ENCODE measurements at regions not wholly inside any gene's neighbourhood (a gene's known extent, or its start where the extent isn't known, plus 50 kb on each side); places are given as distances from the start of the nearest gene placed in this dataset.

DNA sequence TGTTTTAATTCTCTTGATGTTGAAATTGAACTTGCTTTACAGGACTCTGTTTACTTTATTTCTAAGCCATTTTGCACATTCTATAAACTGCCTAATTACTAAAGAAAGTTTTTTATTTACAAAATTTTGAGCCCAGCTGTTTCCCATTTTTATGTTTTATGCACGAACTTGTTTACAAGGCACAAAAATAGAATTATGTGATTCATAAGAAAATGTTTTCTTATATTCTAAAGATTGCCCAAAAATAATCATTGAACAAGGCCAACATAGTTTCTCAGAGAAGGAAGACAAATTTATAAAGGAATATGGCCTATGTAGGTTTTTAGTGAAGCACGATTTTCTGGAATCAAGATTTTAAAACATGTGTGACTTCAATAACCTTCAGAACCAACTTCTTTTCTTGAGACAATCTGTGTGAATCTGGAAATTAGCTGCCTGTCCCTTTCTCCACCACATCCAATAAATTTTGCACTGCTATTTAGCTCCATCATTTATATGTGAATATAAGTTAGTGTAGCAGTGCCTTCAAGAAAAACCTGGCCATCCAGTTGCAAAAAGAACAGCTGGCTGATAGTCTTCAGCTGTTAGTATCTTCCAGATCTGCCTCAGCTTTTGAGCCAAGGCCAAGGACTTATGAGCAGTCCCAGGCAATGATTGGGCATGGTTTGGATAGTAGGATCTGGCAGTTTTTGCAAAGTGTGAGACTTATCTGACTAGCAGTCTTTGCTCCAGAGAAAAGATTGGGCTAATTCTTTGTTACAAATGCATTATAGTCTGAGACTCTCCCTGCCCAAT is 253.2 kb upstream of the COL3A1 start:
- DNase-seq (ENCODE audit: low spot score), result no peak

- DNase-seq (ENCODE audit: low spot score), result no peak
Measured at GRCh38 chr2:188721784-188722183, 252.4 kb upstream of the COL3A1 start.

DNA sequence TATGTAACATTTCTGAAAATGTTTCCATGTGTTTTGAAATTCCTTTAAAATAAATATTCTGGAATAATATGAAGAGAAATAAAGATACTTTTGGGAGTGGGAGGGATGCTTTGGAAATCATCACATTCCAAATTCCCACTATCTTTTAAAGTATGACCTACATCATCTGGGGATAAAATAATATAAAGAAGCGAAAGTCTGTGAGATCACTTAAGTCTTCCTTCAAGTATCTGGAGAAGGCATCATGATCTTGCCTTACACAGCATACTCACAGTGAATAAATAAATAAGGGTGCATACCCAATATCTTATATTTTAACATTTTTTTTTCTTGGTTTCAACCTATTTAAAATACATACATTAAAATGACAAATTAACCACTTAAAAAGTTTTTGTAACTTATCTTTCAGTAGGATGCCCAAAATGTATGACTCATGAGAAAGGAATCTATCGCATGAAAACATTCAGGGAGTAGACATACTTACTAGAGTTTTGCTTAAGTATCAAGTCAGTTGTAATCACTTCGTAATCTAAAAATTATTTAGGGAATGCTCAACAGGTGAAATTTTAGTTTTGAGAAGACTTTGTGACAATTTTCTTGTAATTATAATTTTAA is 248.3 kb upstream of the COL3A1 start:
- no peak for DNase-seq (ENCODE audit: low spot score)

DNA sequence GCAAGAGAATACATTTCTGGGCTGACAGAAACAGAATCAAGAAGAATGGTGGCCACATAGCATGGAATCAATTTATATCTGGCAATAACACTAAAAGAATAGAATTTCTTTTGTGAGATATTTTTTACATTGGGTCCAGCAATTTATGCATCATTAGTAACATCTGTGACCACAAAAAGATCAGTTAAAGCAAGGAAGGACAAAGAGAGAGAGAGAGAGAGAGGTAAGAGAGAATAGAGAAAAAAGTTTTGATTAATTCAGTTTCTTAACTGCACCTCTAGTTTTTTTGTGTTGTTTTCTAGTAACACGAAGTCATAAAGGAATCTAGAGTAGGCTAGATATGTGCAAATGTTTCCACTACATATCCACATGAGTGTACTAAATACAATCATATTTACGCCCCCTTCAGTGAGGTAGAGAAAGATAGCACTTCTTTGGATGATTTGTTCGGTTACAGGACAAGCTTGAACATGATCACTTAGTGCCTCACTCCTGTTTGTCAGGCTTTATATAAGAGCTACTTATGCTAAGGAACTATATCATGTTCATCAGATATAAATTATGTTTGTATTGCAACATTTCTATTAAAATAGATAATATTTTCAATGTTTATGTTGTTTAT is 247.4 kb upstream of the COL3A1 start:
- no peak for DNase-seq (ENCODE audit: low spot score)

- DNase-seq (ENCODE audit: low spot score), result no peak
Measured at GRCh38 chr2:188727846-188728245, 246.3 kb upstream of the COL3A1 start.

DNA sequence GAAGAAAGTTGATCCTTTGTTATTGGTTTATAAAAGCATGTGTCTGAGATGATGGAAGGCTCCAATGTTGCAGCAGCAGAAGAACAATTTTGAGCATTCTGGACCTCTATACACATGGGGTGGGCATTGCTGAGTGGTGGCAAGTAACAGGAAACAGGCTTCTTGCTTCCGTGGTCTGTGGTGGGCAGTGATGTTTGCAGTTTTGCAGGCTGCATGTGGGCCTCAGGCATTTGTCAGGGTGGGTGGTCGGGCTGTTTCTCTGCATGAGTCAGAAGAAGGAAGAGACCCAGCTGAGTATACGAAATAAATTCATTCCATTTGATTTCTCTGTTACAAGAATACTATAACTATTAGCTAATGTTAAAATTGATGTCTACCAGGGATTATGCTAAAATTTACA is 239.5 kb upstream of the COL3A1 start:
- DNase-seq (ENCODE audit: low spot score), result no peak

DNA sequence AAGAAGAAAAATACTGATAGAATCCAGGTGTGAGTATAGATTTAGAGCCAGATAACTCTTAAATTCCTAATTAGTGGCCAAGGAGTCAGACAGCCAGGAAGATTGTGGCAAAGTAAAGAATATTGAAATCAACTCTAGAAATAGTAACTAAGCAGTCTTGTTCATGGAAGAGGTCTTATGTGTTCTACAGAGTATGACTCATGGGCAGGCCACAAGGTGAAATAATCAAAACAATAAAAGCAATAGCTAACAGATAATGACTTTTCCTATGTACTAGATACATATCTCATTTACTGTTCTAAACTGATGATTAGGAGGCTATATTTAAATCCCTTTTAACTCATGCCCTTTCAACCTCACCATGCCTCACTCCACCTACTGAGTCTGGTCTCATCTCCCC is 227.4 kb upstream of the COL3A1 start:
- no peak for DNase-seq (ENCODE audit: low spot score)

DNA sequence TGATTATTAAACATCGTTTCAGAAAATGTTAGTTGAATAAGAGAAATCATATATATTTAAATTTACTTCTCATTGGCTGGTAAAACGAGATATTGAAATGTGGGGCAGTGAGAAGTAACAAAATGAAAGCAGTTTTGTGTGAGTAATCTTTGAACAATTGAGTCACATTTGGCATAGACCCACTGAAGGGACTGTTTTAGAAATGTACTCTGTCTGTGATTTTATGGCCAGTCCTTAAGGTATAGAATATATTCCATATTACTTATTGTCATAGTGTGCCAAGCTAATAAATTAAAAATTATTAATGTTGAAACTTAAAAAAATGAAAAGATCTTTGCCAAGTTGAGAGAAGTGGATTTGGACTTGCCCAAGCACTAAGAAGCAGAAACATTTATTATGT is 222.4 kb upstream of the COL3A1 start:
- no peak for DNase-seq (ENCODE audit: low spot score)

GRCh38 chr2:188752311-188752710 is 221.9 kb upstream of the COL3A1 start:
- DNase-seq (ENCODE audit: low spot score), result no peak

DNA sequence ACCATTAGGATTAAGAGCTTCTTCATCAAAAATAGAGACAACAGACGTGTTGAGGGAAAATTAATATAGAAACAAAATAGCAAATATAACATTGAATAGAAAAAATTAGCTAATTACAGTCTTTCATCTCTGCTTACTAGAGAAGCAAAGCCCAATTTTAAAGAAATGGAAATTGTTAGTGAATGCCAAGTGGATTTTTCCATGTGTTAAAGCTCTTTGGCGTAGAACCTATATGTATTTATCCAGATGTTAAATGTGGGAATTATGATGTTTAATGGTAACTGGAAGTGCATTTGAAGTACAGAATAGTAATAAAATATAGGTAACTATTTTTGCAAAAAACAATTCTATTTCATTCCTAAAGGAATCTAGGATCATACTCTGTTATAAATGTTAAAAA is 212.0 kb upstream of the COL3A1 start:
- no peak for DNase-seq (ENCODE audit: low spot score)

- no peak for DNase-seq (ENCODE audit: low spot score)
Measured at GRCh38 chr2:188765522-188766470, 208.4 kb upstream of the COL3A1 start.

- DNase-seq (ENCODE audit: low spot score), result no peak
Measured at GRCh38 chr2:188766471-188766856, 207.7 kb upstream of the COL3A1 start.

DNA sequence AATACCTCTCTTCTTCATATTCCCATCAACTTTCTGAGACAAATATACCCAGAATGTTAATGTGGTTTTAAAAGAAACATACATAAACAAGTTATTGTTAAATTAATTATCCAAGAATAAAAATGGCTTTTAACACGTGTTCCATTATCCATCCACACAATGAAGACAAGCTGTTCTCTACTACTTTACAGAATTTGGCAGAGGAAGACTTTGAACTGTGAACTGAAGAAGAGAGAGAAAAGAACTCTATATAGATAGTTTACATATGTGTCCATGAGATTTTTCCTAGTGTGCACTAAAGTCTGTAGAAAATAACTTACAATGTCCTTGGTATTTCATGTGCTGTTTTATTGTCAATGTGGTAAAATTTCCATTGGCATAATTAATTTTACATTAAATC is 207.0 kb upstream of the COL3A1 start:
- DNase-seq (ENCODE audit: low spot score), result no peak

DNA sequence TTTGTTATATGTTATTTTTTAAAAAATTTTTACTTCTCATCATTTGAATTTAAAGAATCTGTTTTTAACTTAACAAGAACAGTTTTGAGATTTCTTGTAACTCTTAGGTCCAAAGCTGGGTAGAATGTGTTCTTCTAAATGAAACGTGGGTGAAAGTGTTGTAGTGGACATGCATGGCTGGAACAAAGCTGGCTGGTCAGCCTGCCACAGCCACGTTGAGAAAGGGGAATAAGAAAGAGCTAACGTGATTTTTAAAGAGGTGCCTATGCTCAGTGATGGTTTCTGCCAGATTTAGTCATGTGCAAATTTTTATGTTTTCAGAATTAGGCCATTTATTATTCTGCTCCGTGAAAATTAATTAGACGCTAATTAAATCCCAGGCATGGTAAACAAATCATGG is 203.9 kb upstream of the COL3A1 start:
- DNase-seq (ENCODE audit: low spot score), result no peak

- DNase-seq (ENCODE audit: low spot score), result no peak
Measured at GRCh38 chr2:188773075-188773474, 201.1 kb upstream of the COL3A1 start.

DNA sequence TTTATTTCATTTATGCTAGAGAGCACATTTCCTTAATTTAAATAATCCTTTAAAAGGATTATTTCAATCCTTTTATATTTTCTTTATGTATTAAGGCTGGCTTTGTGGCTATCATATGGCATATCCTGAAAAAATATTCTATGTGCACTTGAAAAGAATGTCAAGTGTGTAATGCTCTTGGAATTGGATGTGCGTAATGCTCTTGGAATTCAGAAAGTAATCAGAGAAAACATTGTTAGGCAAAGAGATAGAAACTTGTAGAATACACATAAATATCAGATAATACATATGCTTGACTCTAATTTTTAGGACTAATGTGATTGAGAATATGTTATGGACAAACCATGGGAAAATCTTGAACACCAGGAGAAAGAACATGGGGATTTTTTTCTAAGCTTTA is 197.5 kb upstream of the COL3A1 start:
- peak; percentile 23 for DNase-seq (ENCODE audit: low spot score)

GRCh38 chr2:188784269-188784762 is 189.9 kb upstream of the COL3A1 start:
- no peak for DNase-seq (ENCODE audit: low spot score)

DNA sequence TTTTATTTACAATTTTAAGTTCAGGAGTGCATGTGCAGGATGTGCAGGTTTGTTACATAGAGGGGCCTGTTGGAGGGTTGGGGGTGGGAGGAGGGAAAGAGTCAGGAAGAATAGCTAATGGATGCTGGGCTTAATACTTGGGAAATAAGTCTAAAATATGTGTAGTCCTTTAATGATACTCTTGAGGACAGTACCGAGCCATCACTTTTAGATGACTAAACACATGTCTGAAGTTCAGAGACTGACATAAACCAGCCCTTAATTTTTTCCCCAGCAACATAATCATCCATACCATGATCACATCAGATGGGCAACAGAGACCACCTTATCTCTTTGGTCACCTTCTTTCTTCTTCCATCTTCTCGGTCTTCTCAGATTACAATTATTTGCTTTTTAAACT is 189.1 kb upstream of the COL3A1 start:
- no peak for DNase-seq (ENCODE audit: low spot score)

GRCh38 chr2:188785490-188785889 is 188.7 kb upstream of the COL3A1 start:
- DNase-seq (ENCODE audit: low spot score), result no peak

DNA sequence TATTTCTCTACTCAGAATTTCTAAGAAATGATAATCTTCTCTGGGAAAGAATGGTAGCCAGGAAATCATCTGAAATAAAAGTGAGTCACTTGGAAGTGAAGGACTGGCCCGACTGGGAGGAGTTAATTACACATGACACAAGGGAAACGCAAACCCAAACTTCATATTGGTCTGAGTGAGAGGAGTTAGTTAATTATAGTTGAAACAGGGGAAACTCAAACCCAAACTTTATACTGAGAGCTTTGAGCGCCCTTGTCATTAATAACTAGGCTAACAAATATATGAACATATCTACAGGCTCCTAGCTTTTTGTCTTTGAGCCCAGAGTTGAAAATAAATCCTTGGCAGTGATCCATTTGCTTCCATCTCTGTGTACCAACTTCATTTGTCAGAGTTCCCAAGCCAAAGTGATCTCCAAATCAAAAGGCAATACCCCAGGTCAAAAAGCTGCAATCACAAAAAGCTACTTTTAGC is 187.8 kb upstream of the COL3A1 start:
- peak; percentile 43 for DNase-seq (ENCODE audit: low spot score)

GRCh38 chr2:188787021-188787657 is 187.0 kb upstream of the COL3A1 start:
- no peak for DNase-seq (ENCODE audit: low spot score)

Data from AG08396 (cell line).